ENCODE measurements at regions not wholly inside any gene's neighbourhood (a gene's known extent, or its start where the extent isn't known, plus 50 kb on each side); places are given as distances from the start of the nearest gene placed in this dataset.

DNA sequence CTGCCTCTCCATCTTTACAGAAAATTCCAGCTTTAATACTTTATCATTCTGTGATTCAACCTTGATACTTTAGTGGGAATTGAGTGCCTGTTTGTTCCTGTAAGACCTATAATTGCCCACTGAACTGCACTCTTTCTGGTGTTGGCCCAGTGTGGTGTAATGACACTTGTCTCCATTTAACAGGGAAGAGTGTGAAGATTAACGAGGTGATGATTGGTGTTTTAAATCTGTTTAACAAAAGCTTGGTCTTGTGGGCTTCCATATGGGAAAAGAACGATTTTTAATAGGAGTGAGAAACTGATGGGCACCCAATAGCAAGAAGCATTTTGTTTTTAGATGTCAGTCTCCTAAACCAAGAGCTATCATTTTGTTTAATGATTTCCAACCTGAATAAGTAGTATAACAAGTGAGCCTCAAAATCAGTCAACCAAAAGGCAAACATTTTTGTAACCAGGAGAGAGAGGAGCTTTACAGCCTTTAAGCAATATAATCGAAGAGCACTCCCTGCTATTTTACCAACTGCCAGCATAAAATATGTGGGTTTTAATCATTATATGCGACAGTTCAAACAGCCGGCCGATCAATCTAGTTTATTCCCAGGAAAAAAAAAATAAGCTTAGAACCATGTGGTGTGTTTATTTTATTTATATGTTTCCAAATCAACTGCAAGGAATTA lies 50.2 kb downstream of the SUPT20HL1 start:
- no peaks in the 10 kb centered on the region for H3K27me3 ChIP-seq (ENCODE audit: control insufficient read depth, insufficient read depth, low read length)
- POLR2A ChIA-PET = no interaction called here
- no peak overlapping the region for H3K4me3 ChIP-seq (ENCODE audit: low read depth, low read length)
- TF ChIP-seq, protein P1, sequence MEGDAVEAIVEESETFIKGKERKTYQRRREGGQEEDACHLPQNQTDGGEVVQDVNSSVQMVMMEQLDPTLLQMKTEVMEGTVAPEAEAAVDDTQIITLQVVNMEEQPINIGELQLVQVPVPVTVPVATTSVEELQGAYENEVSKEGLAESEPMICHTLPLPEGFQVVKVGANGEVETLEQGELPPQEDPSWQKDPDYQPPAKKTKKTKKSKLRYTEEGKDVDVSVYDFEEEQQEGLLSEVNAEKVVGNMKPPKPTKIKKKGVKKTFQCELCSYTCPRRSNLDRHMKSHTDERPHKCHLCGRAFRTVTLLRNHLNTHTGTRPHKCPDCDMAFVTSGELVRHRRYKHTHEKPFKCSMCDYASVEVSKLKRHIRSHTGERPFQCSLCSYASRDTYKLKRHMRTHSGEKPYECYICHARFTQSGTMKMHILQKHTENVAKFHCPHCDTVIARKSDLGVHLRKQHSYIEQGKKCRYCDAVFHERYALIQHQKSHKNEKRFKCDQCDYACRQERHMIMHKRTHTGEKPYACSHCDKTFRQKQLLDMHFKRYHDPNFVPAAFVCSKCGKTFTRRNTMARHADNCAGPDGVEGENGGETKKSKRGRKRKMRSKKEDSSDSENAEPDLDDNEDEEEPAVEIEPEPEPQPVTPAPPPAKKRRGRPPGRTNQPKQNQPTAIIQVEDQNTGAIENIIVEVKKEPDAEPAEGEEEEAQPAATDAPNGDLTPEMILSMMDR (IDR thresholded peaks at IDR 0.05; ENCODE audit: insufficient read depth, low read depth, low read length) = no peak
- CTCF ChIA-PET = no interaction called here
- DNase-seq (ENCODE audit: low read depth) = no peak
- no peaks in the 10 kb centered on the region for H3K36me3 ChIP-seq (ENCODE audit: control insufficient read depth, insufficient read depth, low read length)

DNA sequence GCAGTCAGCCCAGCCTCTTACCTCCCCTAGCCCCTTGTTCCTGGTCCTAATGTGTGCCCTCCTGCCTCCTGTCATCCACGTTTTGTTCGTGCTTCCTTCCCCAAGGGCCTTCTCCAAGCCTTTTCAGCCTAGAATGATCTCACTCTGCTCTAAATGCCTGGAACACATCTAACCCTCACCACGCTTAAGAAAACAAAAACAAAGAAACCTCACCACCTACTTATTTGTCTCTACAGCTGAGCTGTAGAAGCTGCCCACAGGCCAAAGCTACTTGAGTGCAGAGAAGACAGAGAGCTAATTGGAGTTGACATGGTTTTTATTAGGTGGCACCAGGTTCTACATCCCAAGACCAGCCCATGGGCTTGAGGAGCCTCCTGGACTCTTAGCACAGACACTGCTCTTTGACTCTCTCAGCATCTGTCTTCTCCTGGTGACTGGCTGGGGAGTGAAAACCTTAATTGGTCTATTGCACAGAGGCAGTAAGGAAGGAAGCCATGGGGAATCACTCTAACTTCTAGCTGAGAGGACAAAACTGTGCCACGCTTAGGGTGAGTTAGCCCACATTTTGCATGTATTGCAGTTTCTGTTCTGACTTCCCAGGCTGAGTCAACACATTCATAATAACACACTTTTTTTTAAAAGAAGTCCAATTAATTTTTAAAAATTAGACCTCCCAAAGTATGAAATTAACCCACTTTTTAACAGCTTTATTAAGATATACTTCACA lies 52.3 kb upstream of the PDK3 start:
- POLR2A ChIA-PET = no interaction called here
- CTCF ChIA-PET = interaction anchor here (0.8 to 1.6 kb wide), 2 partner anchors 17 to 39 kb away, joined by 3 read pairs; no protein-coding TSS in a partner anchor

More for the DNA sequence above, 52.3 kb upstream of the PDK3 start:
- TF ChIP-seq, protein P1 (IDR thresholded peaks at IDR 0.05; ENCODE audit: insufficient read depth, low read depth, low read length) = no peak
- DNase-seq (ENCODE audit: low read depth) = no peak
- H3K36me3 ChIP-seq (ENCODE audit: control insufficient read depth, insufficient read depth, low read length) = no peaks in the 10 kb centered on the region
- no peak overlapping the region for H3K4me3 ChIP-seq (ENCODE audit: low read depth, low read length)
- H3K27me3 ChIP-seq (ENCODE audit: control insufficient read depth, insufficient read depth, low read length) = no peaks in the 10 kb centered on the region
